Activated CD4-positive, alpha-beta memory T cell treated with anti-CD3 and anti-CD28 coated beads for 36 hours (primary cell): ENCODE measurements at regions not wholly inside any gene's neighbourhood (a gene's known extent, or its start where the extent isn't known, plus 50 kb on each side); places are given as distances from the start of the nearest gene placed in this dataset.
"Not testable (repeated sequence)": the region's sequence is repeated elsewhere in the genome, so short reads cannot be mapped to it uniquely, and the experiment has no call there.

ENCODE experiments used
- CTCF ChIA-PET: fragments of 350-600 bp; sonication (Branson Sonifier 250); formaldehyde crosslinking; loops from one replicate; lab custom pipeline; 2021; ENCODE audit warnings: antibody characterized with exemption, inconsistent platforms; lab: Charles Lee
- POLR2A ChIA-PET: fragments of 350-600 bp; sonication (Branson Sonifier 250); formaldehyde crosslinking; loops from one replicate; lab custom pipeline; 2021; ENCODE audit warnings: antibody characterized with exemption; lab: Charles Lee
- DNase-seq: peaks from one replicate; pipeline ENCODE4 v3.0.0-alpha.2; 2020
- H3K27ac Mint-ChIP-seq: one replicate; pipeline ENCODE4 v1.8.0; 2021; ENCODE audit warnings: mixed read lengths
- H3K27me3 Mint-ChIP-seq: one replicate; pipeline ENCODE4 v1.8.0; 2021; ENCODE audit warnings: mixed read lengths
- H3K36me3 Mint-ChIP-seq: one replicate; pipeline ENCODE4 v1.8.0; 2021; ENCODE audit warnings: mixed read lengths
- H3K4me1 Mint-ChIP-seq: one replicate; pipeline ENCODE4 v1.8.0; 2021; ENCODE audit warnings: low read depth, mixed read lengths
- H3K4me3 Mint-ChIP-seq: one replicate; pipeline ENCODE4 v1.8.0; 2021; ENCODE audit warnings: mild to moderate bottlenecking, mixed read lengths
- H3K9me3 Mint-ChIP-seq: one replicate; pipeline ENCODE4 v1.8.0; 2021; ENCODE audit warnings: mixed read lengths
- intact Hi-C: fragments of 100-400 bp; cut with micrococcal nuclease; formaldehyde crosslinking; loops from one replicate; pipeline ENCODE4 v1.15.1; 2023

GRCh38 chr6:79150733-79151132 lies 72.7 kb upstream of the PHIP start:
- H3K9me3 Mint-ChIP-seq: no peaks in the 10 kb centered on the region
- no peak overlapping the region for H3K4me3 Mint-ChIP-seq
- POLR2A ChIA-PET: no interaction called here
- intact Hi-C loops: no loop called here
- H3K4me1 Mint-ChIP-seq: no peaks in the 10 kb centered on the region
- CTCF ChIA-PET: no interaction called here
- peaks cover under 1% of the 10 kb centered on the region for H3K27me3 Mint-ChIP-seq
- no peak for DNase-seq
- no peaks in the 10 kb centered on the region for H3K36me3 Mint-ChIP-seq
- H3K27ac Mint-ChIP-seq: no peak overlapping the region

GRCh38 chr6:79149884-79150283 lies 71.8 kb upstream of the PHIP start:
- H3K36me3 Mint-ChIP-seq: no peaks in the 10 kb centered on the region
- CTCF ChIA-PET: no interaction called here
- no peak for DNase-seq
- H3K27ac Mint-ChIP-seq: no peak overlapping the region
- intact Hi-C loops: no loop called here
- H3K4me1 Mint-ChIP-seq: no peaks in the 10 kb centered on the region
- H3K9me3 Mint-ChIP-seq: no peaks in the 10 kb centered on the region
- H3K4me3 Mint-ChIP-seq: no peak overlapping the region
- H3K27me3 Mint-ChIP-seq: no peaks in the 10 kb centered on the region
- POLR2A ChIA-PET: no interaction called here

GRCh38 chr6:79146421-79146820 lies 68.4 kb upstream of the PHIP start:
- intact Hi-C loops: no loop called here

GRCh38 chr6:79145301-79145700 lies 67.2 kb upstream of the PHIP start:
- no peaks in the 10 kb centered on the region for H3K27me3 Mint-ChIP-seq
- ChIA-PET POLR2A (no interaction called here), CTCF (no interaction called here)
- no peaks in the 10 kb centered on the region for H3K9me3 Mint-ChIP-seq
- no peak overlapping the region for H3K4me3 Mint-ChIP-seq
- H3K27ac Mint-ChIP-seq: no peak overlapping the region
- no peaks in the 10 kb centered on the region for H3K36me3 Mint-ChIP-seq
- intact Hi-C loops: no loop called here
- no peak for DNase-seq
- no peaks in the 10 kb centered on the region for H3K4me1 Mint-ChIP-seq

More at GRCh38 chr6:79146421-79146820, 68.4 kb upstream of the PHIP start:
- Mint-ChIP-seq H3K4me1 (no peaks in the 10 kb centered on the region), H3K36me3 (no peaks in the 10 kb centered on the region), H3K27ac (no peak overlapping the region), H3K9me3 (no peaks in the 10 kb centered on the region), H3K4me3 (no peak overlapping the region), H3K27me3 (no peaks in the 10 kb centered on the region)
- POLR2A ChIA-PET: no interaction called here
- no peak for DNase-seq
- CTCF ChIA-PET: interaction anchor here (1.0 kb wide), 1 partner anchor 144 kb away, joined by 3 read pairs; no protein-coding TSS in a partner anchor

GRCh38 chr6:79143320-79143898 lies 65.4 kb upstream of the PHIP start:
- intact Hi-C loops: no loop called here
- Mint-ChIP-seq H3K27ac (no peak overlapping the region), H3K4me3 (no peak overlapping the region), H3K4me1 (no peaks in the 10 kb centered on the region), H3K27me3 (no peaks in the 10 kb centered on the region), H3K9me3 (no peaks in the 10 kb centered on the region), H3K36me3 (no peaks in the 10 kb centered on the region)
- ChIA-PET POLR2A (no interaction called here), CTCF (no interaction called here)
- DNase-seq: no peak

- no peak for DNase-seq
- peaks cover 17% of the 10 kb centered on the region for H3K27me3 Mint-ChIP-seq
- ChIA-PET POLR2A (no interaction called here), CTCF (no interaction called here)
- no peak overlapping the region for H3K27ac Mint-ChIP-seq
- intact Hi-C loops: no loop called here
- no peak overlapping the region for H3K4me3 Mint-ChIP-seq
- H3K4me1 Mint-ChIP-seq: no peaks in the 10 kb centered on the region
- H3K9me3 Mint-ChIP-seq: peaks cover 16% of the 10 kb centered on the region
- peaks cover 11% of the 10 kb centered on the region for H3K36me3 Mint-ChIP-seq
These were observed 60.1 kb upstream of the PHIP start for GRCh38 chr6:79138146-79138545.

GRCh38 chr6:79137671-79138070 lies 59.6 kb upstream of the PHIP start:
- CTCF ChIA-PET: no interaction called here
- peaks cover 11% of the 10 kb centered on the region for H3K36me3 Mint-ChIP-seq

GRCh38 chr6:79135973-79136470 lies 58.0 kb upstream of the PHIP start:
- ChIA-PET POLR2A (no interaction called here), CTCF (no interaction called here)
- Mint-ChIP-seq H3K27ac (no peak overlapping the region), H3K9me3 (peaks cover 16% of the 10 kb centered on the region), H3K36me3 (peaks cover 11% of the 10 kb centered on the region), H3K4me3 (no peak overlapping the region), H3K27me3 (peaks cover 24% of the 10 kb centered on the region), H3K4me1 (no peaks in the 10 kb centered on the region)
- intact Hi-C loops: no loop called here
- no peak for DNase-seq

More at GRCh38 chr6:79137671-79138070, 59.6 kb upstream of the PHIP start:
- intact Hi-C loops: no loop called here
- Mint-ChIP-seq H3K27me3 (peaks cover 18% of the 10 kb centered on the region), H3K4me1 (no peaks in the 10 kb centered on the region), H3K9me3 (peaks cover 16% of the 10 kb centered on the region), H3K27ac (no peak overlapping the region), H3K4me3 (no peak overlapping the region)
- DNase-seq: no peak
- POLR2A ChIA-PET: no interaction called here

GRCh38 chr6:79134699-79135474 lies 56.8 kb upstream of the PHIP start:
- intact Hi-C loops: no loop called here
- Mint-ChIP-seq H3K4me3 (no peak overlapping the region), H3K27me3 (peaks cover 26% of the 10 kb centered on the region), H3K27ac (no peak overlapping the region), H3K36me3 (peaks cover 11% of the 10 kb centered on the region), H3K9me3 (peaks cover 16% of the 10 kb centered on the region), H3K4me1 (no peaks in the 10 kb centered on the region)
- ChIA-PET CTCF (no interaction called here), POLR2A (no interaction called here)
- DNase-seq: no peak

GRCh38 chr6:79133173-79133572 lies 55.1 kb upstream of the PHIP start:
- Mint-ChIP-seq H3K4me3 (no peak overlapping the region), H3K36me3 (peaks cover 11% of the 10 kb centered on the region), H3K4me1 (no peaks in the 10 kb centered on the region), H3K9me3 (peaks cover 16% of the 10 kb centered on the region), H3K27ac (no peak overlapping the region), H3K27me3 (peaks cover 26% of the 10 kb centered on the region)
- ChIA-PET POLR2A (no interaction called here), CTCF (no interaction called here)
- no peak for DNase-seq
- intact Hi-C loops: no loop called here

- peaks cover 21% of the 10 kb centered on the region for H3K27me3 Mint-ChIP-seq
- H3K36me3 Mint-ChIP-seq: peaks cover 11% of the 10 kb centered on the region
- H3K27ac Mint-ChIP-seq, POLR2A ChIA-PET, intact Hi-C loops, CTCF ChIA-PET, DNase-seq, H3K4me1 Mint-ChIP-seq, H3K4me3 Mint-ChIP-seq: not testable (repeated sequence)
- H3K9me3 Mint-ChIP-seq: peaks cover 10% of the 10 kb centered on the region
These were observed 53.2 kb upstream of the PHIP start for GRCh38 chr6:79131220-79131619.
